NCI-H2196 treated with DMSO at 0.1 percent for 48 hours (cell line): ENCODE measurements at regions not wholly inside any gene's neighbourhood (a gene's known extent, or its start where the extent isn't known, plus 50 kb on each side); places are given as distances from the start of the nearest gene placed in this dataset.
A peak's percentile ranks its signal among the peaks of the same experiment; 100 is the strongest.

Experiments used
- DNase-seq: peaks from one replicate; lab custom pipeline; 2025; ENCODE audit not compliant: unreplicated experiment; lab: John Stamatoyannopoulos, UW

DNA sequence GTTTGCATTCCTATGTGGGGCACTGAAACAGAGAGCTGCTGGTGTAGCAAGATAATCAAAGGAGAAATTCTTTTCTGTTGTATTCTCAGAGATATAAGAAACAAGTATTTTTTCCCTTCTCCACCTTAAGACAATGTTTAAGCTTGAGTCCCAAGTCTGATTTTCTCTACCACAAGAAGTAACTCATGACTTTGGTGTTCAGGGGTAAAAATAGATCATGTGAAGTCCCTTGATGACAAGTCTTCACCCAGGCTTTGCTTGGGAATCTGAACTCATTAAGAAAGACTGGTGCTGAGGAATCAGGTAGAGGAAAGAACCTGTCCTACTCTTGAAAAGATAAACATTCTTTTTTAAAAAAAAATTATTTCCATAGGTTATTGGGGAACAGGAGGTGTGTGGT is 205.6 kb downstream of the ALDH8A1 start:
- DNase-seq = no peak

DNA sequence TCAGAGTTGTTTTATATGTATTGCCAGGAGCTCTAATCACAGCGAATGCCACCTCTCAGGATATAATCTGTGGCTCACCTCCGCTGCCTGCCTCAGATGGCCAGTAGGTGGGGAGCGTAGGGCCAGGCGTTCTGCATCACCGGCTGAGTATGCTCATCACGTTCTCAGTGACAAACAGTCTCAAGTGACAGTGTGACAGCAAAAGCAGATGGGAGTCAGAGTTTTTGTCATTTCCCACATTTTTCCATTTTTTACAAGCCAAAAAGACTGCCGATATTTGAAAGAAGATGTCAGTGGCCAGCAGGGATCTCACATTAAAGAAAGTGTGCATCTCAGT is 208.7 kb downstream of the ALDH8A1 start:
- no peak for DNase-seq

DNA sequence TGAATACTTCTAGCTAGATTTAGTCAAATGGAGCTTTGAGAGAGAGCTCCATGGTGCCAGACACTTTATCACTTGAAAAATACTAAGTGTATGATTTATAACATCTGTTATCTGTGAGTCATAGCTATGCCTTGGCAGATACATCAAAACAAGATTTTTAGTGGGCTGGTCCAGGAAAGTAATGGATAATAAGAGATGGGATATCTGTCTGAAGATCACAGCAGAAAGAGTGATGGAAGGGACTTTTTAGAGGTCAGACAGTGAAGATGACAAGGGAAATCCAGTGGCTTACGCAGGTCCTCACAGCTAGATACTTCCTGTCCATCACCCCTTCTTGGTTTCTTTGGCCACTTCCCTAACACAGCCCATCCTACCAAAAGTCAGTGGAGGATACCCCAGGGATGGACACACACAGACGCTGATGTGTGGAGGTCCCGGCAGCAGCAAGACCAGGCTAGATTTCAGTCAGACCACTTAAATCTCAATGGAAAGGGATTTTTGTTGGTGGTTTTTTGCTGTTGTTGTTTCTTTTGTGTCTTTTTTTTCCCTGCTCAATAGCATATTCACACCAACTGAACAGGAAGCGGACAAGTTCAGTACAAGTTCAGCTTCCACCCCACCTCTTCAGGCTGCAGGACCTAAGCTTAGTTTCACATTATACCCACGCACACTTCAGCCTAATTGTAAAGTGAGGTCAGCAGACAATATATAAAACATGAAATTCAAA is 209.3 kb downstream of the ALDH8A1 start:
- DNase-seq = no peak

DNA sequence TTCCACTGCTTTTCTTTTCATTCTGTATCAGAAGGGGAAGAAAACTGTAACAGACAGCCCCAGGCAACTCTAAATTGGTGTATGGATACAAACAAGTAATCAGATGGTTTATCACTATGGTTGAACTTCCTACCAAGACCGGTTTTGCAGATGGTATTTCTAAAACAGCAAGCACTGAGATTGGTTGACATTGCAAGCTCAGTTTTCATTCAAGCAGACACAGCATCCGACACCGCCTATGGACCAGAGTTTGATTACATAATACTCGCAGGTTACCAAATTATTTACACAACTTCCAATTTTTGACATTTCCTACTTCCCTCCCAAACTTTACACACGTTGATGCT is 209.9 kb downstream of the ALDH8A1 start:
- DNase-seq = peak; percentile 22

- DNase-seq = no peak
Observed at GRCh38 chr6:134739299-134740026, 210.4 kb downstream of the ALDH8A1 start.

GRCh38 chr6:134738211-134738885 is 211.6 kb downstream of the ALDH8A1 start:
- DNase-seq = no peak

GRCh38 chr6:134735461-134735860 is 214.4 kb downstream of the ALDH8A1 start:
- no peak for DNase-seq

DNA sequence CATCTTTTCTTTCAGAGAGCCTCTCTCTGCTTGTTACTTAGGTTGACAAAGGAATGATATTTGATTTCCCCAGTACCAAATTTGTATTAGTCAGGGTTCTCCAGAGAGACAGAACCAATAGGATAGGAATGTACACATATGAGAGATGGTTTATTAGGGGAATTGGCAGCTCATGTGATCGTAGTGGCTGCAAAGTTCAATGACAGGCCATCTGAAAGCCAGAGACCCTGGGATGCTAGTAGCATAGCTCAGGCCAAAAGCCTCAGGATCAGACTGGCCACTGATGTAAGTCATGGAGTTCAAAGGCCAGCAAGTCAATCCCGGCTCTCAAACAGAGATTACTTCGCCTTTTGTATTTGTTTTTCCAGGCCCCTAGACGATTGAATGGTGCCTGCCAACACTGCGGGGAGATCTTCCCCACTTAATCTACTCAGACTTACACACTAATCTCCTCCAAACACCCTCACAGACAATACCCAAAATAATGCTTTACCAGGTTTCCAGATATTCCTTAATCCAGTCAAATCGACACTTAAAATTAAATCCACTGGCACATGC is 215.5 kb downstream of the ALDH8A1 start:
- DNase-seq = no peak

DNA sequence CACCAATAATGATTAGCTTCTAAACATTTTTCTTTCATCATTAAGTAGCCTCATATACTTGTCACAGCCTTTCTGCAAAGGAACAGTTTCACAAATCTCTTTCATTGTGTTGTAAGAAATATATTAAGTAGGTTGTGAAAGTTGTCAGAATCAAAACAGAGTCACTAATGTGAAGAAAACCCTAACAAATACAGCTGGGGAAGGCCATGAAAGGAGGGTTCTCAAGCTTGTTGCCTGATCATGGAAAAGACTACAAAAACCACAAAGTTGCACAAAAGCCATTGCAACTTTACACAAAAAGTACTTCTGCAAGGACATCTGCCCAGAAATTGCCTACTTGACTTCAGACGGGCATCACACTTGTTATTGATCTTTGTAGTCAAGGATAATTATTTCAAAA is 216.1 kb downstream of the ALDH8A1 start:
- no peak for DNase-seq

- DNase-seq = no peak
Observed at GRCh38 chr6:134732763-134733162, 217.1 kb downstream of the ALDH8A1 start.

GRCh38 chr6:134731615-134732014 is 218.3 kb downstream of the ALDH8A1 start:
- DNase-seq = no peak

DNA sequence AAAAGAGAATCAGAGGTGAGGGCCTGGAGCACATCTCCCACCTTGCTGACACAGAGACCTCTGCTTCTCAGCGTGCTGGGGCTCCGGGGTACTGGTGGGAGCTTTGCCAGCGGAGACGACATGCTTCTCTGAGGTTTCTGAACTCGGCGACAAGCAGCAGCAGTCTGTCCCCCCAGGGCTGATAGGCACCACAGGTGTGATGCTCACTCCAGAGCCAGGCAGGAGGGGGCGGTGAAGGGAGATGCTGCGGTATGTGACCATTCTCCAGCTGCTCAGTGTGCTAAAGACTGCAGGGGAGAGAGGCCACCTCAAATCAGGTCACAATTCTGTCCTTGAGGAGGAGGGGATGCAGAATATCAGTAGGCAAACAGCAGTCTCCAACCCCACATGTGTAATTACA is 219.9 kb downstream of the ALDH8A1 start:
- no peak for DNase-seq

GRCh38 chr6:134729561-134729960 is 220.3 kb downstream of the ALDH8A1 start:
- no peak for DNase-seq

DNA sequence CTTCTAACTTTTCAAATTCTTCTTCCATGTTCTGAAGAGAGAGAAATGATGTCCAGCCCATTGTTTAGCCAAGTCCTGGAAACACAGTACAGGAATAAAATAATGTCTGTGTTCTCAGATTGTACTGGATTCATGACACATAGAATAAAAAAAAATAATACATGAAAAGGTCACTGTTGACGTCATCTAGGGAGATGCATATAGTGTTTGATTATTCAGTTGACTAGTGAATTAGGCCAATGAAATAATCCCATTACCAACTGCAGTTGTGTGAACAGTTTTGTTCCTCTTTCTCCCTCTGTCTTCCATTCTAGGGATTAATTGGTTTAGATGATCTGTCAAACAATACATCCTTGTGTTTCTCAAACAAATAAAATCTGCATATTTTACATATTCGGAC is 222.8 kb downstream of the ALDH8A1 start:
- no peak for DNase-seq

DNA sequence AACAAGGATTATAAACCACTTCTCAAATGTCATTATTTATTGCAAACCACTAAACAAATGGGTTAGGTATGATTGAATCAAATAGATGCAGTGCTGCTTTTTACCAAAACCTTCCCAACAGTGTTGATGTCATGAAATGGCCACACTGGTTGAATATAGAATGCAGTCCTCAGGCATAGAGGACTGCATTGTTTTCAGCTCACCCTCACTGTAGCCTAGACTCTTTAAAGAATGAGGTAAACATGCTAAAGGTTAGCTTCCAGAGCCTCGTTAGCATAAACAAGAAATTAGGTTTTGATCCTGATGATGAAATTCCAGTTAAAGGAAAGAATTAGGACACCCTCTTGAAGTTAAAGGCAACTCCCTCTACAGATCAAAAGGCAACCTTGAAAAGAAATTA is 224.3 kb downstream of the ALDH8A1 start:
- DNase-seq = no peak

- DNase-seq = no peak
Observed at GRCh38 chr6:134724771-134725340, 225.0 kb downstream of the ALDH8A1 start.

DNA sequence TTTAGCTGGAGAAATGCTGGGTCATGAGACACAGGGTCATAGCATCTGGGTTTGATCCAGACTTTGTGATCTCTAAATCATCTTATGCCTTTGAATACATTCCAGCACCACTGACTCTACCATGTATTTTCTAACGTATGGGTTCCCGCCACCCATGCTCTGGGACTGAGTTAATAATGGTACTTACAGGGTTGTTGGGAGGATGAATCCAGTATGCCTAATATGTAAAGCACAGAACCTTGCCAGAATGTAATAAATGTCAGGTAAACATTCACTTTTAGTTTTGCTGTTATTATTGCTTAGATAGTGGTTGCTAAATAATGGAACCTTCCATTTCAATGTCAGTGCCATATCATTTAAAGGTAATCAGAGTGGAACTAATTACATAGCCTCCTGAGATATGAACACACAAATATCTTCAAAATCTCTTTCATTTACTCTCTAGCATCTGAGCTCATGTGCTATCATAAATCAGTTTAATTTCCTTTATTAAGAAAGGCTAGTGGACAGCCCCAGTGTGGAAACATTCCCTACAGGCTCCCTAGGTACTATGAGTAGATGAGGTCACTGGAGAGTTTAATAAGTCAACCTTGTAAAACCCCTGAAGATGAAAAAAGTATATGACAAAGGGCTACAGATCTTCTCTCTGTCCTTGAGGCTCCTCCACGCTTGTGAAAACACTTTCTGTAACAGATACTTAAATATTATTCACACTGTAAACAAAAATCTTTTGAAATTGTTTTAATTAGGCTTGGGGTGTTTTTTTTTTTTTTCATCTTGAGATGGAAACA is 226.6 kb downstream of the ALDH8A1 start:
- DNase-seq = peak; percentile 25

GRCh38 chr6:134722200-134722870 is 227.6 kb downstream of the ALDH8A1 start:
- DNase-seq = no peak

DNA sequence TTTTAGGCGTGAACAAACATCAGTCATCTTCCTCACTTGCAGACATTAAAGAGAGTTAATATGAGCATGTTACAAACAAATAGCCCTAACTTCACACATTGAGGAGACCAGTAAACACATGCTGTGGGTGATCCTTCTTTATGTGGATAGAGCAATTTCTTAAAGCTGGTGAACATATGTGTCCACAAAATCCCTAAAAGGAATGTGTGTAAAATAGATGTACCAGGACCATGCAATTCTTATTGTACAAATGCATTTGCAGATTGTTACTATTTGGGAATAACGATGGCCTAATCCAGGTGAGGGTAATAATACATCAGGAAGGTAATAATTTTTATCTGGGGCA is 228.9 kb downstream of the ALDH8A1 start:
- DNase-seq = no peak

- no peak for DNase-seq
Observed at GRCh38 chr6:134720353-134721059, 229.4 kb downstream of the ALDH8A1 start.
